Erythroblast (primary cell): ENCODE measurements at regions not wholly inside any gene's neighbourhood (a gene's known extent, or its start where the extent isn't known, plus 50 kb on each side); places are given as distances from the start of the nearest gene placed in this dataset.

Source experiments
- GATA1 ChIP-seq: IDR thresholded peaks from 2 replicates; pipeline ENCODE4 v1.6.1; 2011; ENCODE audit warnings: low read depth, mild to moderate bottlenecking, control low read depth, low read length, moderate library complexity
- POLR2A ChIP-seq: IDR thresholded peaks from 2 replicates; pipeline ENCODE4 v1.6.1; 2011; ENCODE audit warnings: mild to moderate bottlenecking, low read length

- no peak for TF ChIP-seq POLR2A
- no peak for TF ChIP-seq GATA1
Observed at GRCh38 chr6:163827143-163827542, 412.6 kb downstream of the QKI start.
